CD14-positive monocyte (primary cell): ENCODE measurements at regions not wholly inside any gene's neighbourhood (a gene's known extent, or its start where the extent isn't known, plus 50 kb on each side); places are given as distances from the start of the nearest gene placed in this dataset.

ENCODE experiments used
- DNase-seq, 3 donors: peaks; one replicate each; pipeline ENCODE4 v3.0.0-alpha.2; 2011 to 2022
- H2AFZ ChIP-seq: 2 replicates; pipeline ENCODE4 v1.6.0; 2012; ENCODE audit warnings: mild to moderate bottlenecking, low read depth, low read length, inconsistent platforms; ENCODE audit not compliant: insufficient read depth, poor library complexity, severe bottlenecking
- H3K27ac ChIP-seq, 2 donors: 1 replicate in 1 of 2; 2 replicates in 1 of 2; pipeline ENCODE4 v1.5.1; 2012 to 2013; ENCODE audit warnings: low read length in 2 of 2, control low read depth in 1 of 2, inconsistent platforms in 1 of 2, low read depth in 1 of 2, mild to moderate bottlenecking in 1 of 2
- H3K27me3 ChIP-seq, 2 donors: one replicate each; pipeline versions ENCODE4 v1.6.0 to v1.6.1; 2011 to 2013; ENCODE audit warnings: low read length in 2 of 2; ENCODE audit not compliant: control insufficient read depth in 2 of 2, insufficient read depth in 2 of 2
- H3K36me3 ChIP-seq, 2 donors: replicated peaks in 1 of 2; 1 replicate in 1 of 2; 2 replicates in 1 of 2; pipeline versions ENCODE4 v1.5.1 to v1.6.1; 2012 to 2013; ENCODE audit warnings: low read length in 2 of 2, control low read depth in 1 of 2, inconsistent platforms in 1 of 2, mild to moderate bottlenecking in 1 of 2; ENCODE audit not compliant: insufficient read depth in 2 of 2, control insufficient read depth in 1 of 2
- H3K4me1 ChIP-seq, 2 donors: 1 replicate in 1 of 2; 2 replicates in 1 of 2; pipeline versions ENCODE4 v1.5.1 to v1.6.1; 2012 to 2013; ENCODE audit warnings: low read length in 2 of 2, control low read depth in 1 of 2, inconsistent platforms in 1 of 2, mild to moderate bottlenecking in 1 of 2, moderate library complexity in 1 of 2; ENCODE audit not compliant: insufficient read depth in 2 of 2, control insufficient read depth in 1 of 2
- H3K4me2 ChIP-seq: replicated peaks from 2 replicates; pipeline ENCODE3; 2012; ENCODE audit warnings: low read length, moderate library complexity, mild to moderate bottlenecking; ENCODE audit not compliant: poor library complexity, severe bottlenecking; ENCODE audit errors: extremely low read depth
- H3K4me3 ChIP-seq, 3 experiments: fragments of 200-600 bp in 1 of 3; sonication (generic) in 1 of 3; replicated peaks in 1 of 3; 1 replicate in 2 of 3; 2 replicates in 1 of 3; pipeline ENCODE4 v1.5.1; 2011 to 2013; ENCODE audit warnings: low read length in 3 of 3, mild to moderate bottlenecking in 3 of 3, control low read depth in 2 of 3, low read depth in 2 of 3, inconsistent platforms in 1 of 3, moderate library complexity in 1 of 3
- H3K79me2 ChIP-seq: 2 replicates; pipeline ENCODE4 v1.6.0; 2012; ENCODE audit warnings: mild to moderate bottlenecking, control low read depth, inconsistent platforms, low read length, moderate library complexity; ENCODE audit not compliant: insufficient read depth
- H3K9ac ChIP-seq: 2 replicates; pipeline ENCODE4 v1.6.0; 2017; ENCODE audit warnings: low read length, mild to moderate bottlenecking; ENCODE audit not compliant: insufficient read depth, poor library complexity, severe bottlenecking
- H3K9me3 ChIP-seq, 2 donors: replicated peaks in 1 of 2; 1 replicate in 1 of 2; 2 replicates in 1 of 2; pipeline versions ENCODE4 v1.5.1 to v1.6.1; 2012 to 2013; ENCODE audit warnings: low read length in 2 of 2, control low read depth in 1 of 2; ENCODE audit not compliant: control insufficient read depth in 1 of 2, insufficient read depth in 1 of 2
- H4K20me1 ChIP-seq: 2 replicates; pipeline ENCODE4 v1.6.0; 2012; ENCODE audit warnings: mild to moderate bottlenecking, low read length, control low read depth, moderate library complexity; ENCODE audit not compliant: insufficient read depth
- H3K27ac Mint-ChIP-seq, 7 donors: one replicate each; pipeline ENCODE4 v1.8.0; 2020; ENCODE audit warnings: mild to moderate bottlenecking in 7 of 7, mixed read lengths in 7 of 7, moderate library complexity in 6 of 7, inconsistent platforms in 2 of 7
- H3K27me3 Mint-ChIP-seq, 3 donors: one replicate each; pipeline ENCODE4 v1.8.0; 2021 to 2022; ENCODE audit warnings: low read depth in 3 of 3, mild to moderate bottlenecking in 3 of 3, mixed read lengths in 3 of 3, moderate library complexity in 3 of 3, inconsistent platforms in 1 of 3
- H3K36me3 Mint-ChIP-seq, 2 donors: one replicate each; pipeline ENCODE4 v1.8.0; 2020; ENCODE audit warnings: mixed read lengths in 2 of 2, inconsistent platforms in 1 of 2, mild to moderate bottlenecking in 1 of 2
- H3K4me1 Mint-ChIP-seq: one replicate; pipeline ENCODE4 v1.8.0; 2020; ENCODE audit warnings: mild to moderate bottlenecking, mixed read lengths
- H3K4me3 Mint-ChIP-seq, 2 donors: one replicate each; pipeline ENCODE4 v1.8.0; 2020; ENCODE audit warnings: mild to moderate bottlenecking in 2 of 2, mixed read lengths in 2 of 2, moderate library complexity in 1 of 2
- H3K9me3 Mint-ChIP-seq, 7 donors: one replicate each; pipeline ENCODE4 v1.8.0; 2020 to 2022; ENCODE audit warnings: mixed read lengths in 7 of 7, mild to moderate bottlenecking in 6 of 7, moderate library complexity in 6 of 7, inconsistent platforms in 2 of 7
- WGBS: methylation state at CpG from one replicate; pipeline ENCODE4 v1.1.5; 2013; ENCODE audit warnings: missing lambda C conversion rate; ENCODE audit not compliant: insufficient coverage; 5-methylcytosine and 5-hydroxymethylcytosine counted together
- intact Hi-C, 2 donors: fragments of 100-400 bp; cut with micrococcal nuclease; formaldehyde crosslinking; loops; one replicate each; pipeline versions ENCODE4 v1.15.0 to v1.15.1; 2023
- TF ChIP-seq, protein P1 (sequence below): fragments of 200-600 bp; IDR thresholded peaks from one replicate; pipeline ENCODE4 v1.8.0; 2022; ENCODE audit warnings: antibody characterized with exemption, mild to moderate bottlenecking

DNA sequence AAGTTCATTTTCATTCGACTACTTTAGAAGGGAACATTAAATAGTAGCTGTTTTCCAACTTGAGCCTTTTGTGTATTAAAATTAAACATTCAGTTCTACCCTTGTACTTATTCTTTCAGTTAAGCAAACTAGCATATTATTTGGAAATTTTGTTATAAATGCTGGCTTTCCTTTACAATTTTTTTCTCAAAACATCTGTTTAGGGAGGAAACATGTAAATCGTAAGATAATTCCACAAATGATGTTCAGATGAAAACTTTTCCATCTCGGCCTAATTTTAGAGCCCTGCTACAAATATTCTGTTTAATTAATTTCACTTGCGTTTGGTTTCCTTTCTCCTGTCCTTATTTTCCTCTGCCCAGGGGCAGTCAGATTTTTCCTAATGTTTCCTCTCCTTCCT, 476.2 kb upstream of the RGMA start:
- H4K20me1 ChIP-seq: no peaks in the 10 kb centered on the region
- H3K9ac ChIP-seq: no peak overlapping the region
- intact Hi-C loops: no loop called here
- Mint-ChIP-seq H3K4me1 (no peaks in the 10 kb centered on the region), H3K4me3 (no peak overlapping the region), H3K36me3 (no peaks in the 10 kb centered on the region), H3K27ac (no peak overlapping the region), H3K9me3 (peaks cover 0 to 2% (median 0%) of the 10 kb centered on the region in 7 donors), H3K27me3 (peaks cover under 1 to 4% (median 2%) of the 10 kb centered on the region in 3 donors)
- no peak overlapping the region for H2AFZ ChIP-seq
- H3K27me3 ChIP-seq: no peaks in the 10 kb centered on the region
- H3K4me2 ChIP-seq: no peak overlapping the region
- H3K27ac ChIP-seq: no peak overlapping the region
- no peaks in the 10 kb centered on the region for H3K4me1 ChIP-seq
- WGBS: 94% methylated on average over 2 of the region's 4 CpGs
- H3K9me3 ChIP-seq: no peaks in the 10 kb centered on the region
- TF ChIP-seq, protein P1, sequence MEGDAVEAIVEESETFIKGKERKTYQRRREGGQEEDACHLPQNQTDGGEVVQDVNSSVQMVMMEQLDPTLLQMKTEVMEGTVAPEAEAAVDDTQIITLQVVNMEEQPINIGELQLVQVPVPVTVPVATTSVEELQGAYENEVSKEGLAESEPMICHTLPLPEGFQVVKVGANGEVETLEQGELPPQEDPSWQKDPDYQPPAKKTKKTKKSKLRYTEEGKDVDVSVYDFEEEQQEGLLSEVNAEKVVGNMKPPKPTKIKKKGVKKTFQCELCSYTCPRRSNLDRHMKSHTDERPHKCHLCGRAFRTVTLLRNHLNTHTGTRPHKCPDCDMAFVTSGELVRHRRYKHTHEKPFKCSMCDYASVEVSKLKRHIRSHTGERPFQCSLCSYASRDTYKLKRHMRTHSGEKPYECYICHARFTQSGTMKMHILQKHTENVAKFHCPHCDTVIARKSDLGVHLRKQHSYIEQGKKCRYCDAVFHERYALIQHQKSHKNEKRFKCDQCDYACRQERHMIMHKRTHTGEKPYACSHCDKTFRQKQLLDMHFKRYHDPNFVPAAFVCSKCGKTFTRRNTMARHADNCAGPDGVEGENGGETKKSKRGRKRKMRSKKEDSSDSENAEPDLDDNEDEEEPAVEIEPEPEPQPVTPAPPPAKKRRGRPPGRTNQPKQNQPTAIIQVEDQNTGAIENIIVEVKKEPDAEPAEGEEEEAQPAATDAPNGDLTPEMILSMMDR: no peak
- H3K36me3 ChIP-seq: no peaks in the 10 kb centered on the region
- H3K79me2 ChIP-seq: no peaks in the 10 kb centered on the region
- H3K4me3 ChIP-seq: no peak overlapping the region
- no peak for DNase-seq

DNA sequence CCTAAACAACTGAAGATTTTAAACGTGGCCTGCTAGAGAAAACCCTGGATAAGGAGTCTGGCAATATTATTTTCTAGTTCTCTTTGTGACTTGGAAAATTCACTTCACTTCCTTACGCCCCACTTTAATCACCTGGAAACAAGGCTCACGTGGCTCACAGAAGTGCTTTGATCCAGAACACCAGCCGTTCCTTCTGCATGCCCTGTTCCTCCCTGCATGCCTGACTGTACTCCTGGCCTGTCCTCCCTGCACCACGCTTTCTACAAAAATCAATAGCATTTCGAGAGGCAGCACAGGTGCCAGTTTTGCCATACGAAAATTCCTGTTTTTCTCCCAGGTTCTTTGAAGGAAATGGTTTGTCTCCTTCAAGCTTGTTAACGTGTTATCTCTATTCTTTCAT, 474.2 kb upstream of the RGMA start:
- Histone ChIP-seq H3K9ac (no peak overlapping the region), H3K36me3 (no peaks in the 10 kb centered on the region), H3K9me3 (no peaks in the 10 kb centered on the region), H3K4me2 (no peak overlapping the region), H3K4me1 (no peaks in the 10 kb centered on the region), H4K20me1 (no peaks in the 10 kb centered on the region), H3K79me2 (no peaks in the 10 kb centered on the region), H3K27me3 (no peaks in the 10 kb centered on the region), H3K4me3 (no peak overlapping the region), H3K27ac (no peak overlapping the region), H2AFZ (no peak overlapping the region)
- WGBS: 94% methylated on average over 5 of the region's 8 CpGs
- H3K9me3 Mint-ChIP-seq: peaks cover 0 to 2% (median 0%) of the 10 kb centered on the region in 7 donors
- H3K36me3 Mint-ChIP-seq: no peaks in the 10 kb centered on the region
- no peak for DNase-seq
- no peak overlapping the region for H3K27ac Mint-ChIP-seq
- H3K27me3 Mint-ChIP-seq: peaks cover 0 to 4% (median 2%) of the 10 kb centered on the region in 3 donors
- no peaks in the 10 kb centered on the region for H3K4me1 Mint-ChIP-seq
- TF ChIP-seq, protein P1: no peak
- intact Hi-C loops: no loop called here
- H3K4me3 Mint-ChIP-seq: no peak overlapping the region
